HCT116 (cell line): ENCODE measurements at regions not wholly inside any gene's neighbourhood (a gene's known extent, or its start where the extent isn't known, plus 50 kb on each side); places are given as distances from the start of the nearest gene placed in this dataset.

ENCODE experiments used
- ATAC-seq: fragments of 200-7000 bp; cut with Tn5 transposase; 2 replicates; pipeline ENCODE4 v1.9.1; 2020; ENCODE audit warnings: mild to moderate bottlenecking, moderate library complexity
- BruUV-seq: library from RNA; stranded (reverse); fragments of 400-500 nt; replicated peaks from 2 replicates; lab custom pipeline; 2021; lab: Mats Ljungman, UMichigan
- CTCF ChIA-PET: fragments of 300-600 bp; sonication (Branson Sonifier 250); formaldehyde crosslinking; loops from one replicate; lab custom pipeline; 2021; ENCODE audit warnings: antibody characterized with exemption; lab: Charles Lee
- POLR2A ChIA-PET: fragments of 300-600, 350-600 bp; sonication (Branson Sonifier 250); formaldehyde crosslinking; loops from one replicate; lab custom pipeline; 2021; ENCODE audit warnings: antibody characterized with exemption; lab: Charles Lee
- RAD21 ChIA-PET, 2 experiments: fragments of 300-600 bp; sonication (Branson Sonifier 250); formaldehyde crosslinking; loops; one replicate each; lab custom pipeline; 2023; ENCODE audit warnings: low total read pairs in 2 of 2; ENCODE audit not compliant: uncharacterized antibody in 2 of 2, unreplicated experiment in 2 of 2, low non-redundant PET in 1 of 2; lab: Charles Lee
- DNase-seq: peaks from one replicate; pipeline ENCODE4 v3.0.0-alpha.2; 2010; ENCODE audit warnings: low read depth, low spot score
- H2AFZ ChIP-seq: fragments of 200-600 bp; shearing (Covaris generic), sonication (generic); 2 replicates; pipeline ENCODE4 v1.6.1; 2017; ENCODE audit warnings: low read depth, mixed run types, mixed read lengths, antibody characterized with exemption, low read length; ENCODE audit not compliant: poor library complexity, severe bottlenecking
- H3K27ac ChIP-seq: 2 replicates; pipeline ENCODE4 v1.5.1; 2012; ENCODE audit warnings: low read depth, low read length
- H3K27me3 ChIP-seq: fragments of 200-600 bp; sonication (generic); 2 replicates; pipeline ENCODE4 v1.6.1; 2016; ENCODE audit warnings: mixed run types, low read length, mixed read lengths; ENCODE audit not compliant: insufficient read depth
- H3K36me3 ChIP-seq, 2 experiments: fragments of 200-500 bp in 1 of 2; fragments of 200-600 bp in 1 of 2; sonication (Bioruptor generic) in 1 of 2; sonication (generic) in 1 of 2; 2 replicates each; pipeline versions ENCODE4 v1.5.1 to v1.6.1; 2014 to 2016; ENCODE audit warnings: low read length in 2 of 2, inconsistent platforms in 1 of 2, mixed read lengths in 1 of 2, mixed run types in 1 of 2; ENCODE audit not compliant: insufficient read depth in 2 of 2, control insufficient read depth in 1 of 2
- H3K4me1 ChIP-seq, 2 experiments: fragments of 200-600 bp in 1 of 2; sonication (generic) in 1 of 2; 2 replicates each; pipeline versions ENCODE4 v1.5.1 to v1.6.1; 2012 to 2017; ENCODE audit warnings: low read length in 2 of 2, inconsistent platforms in 1 of 2, mild to moderate bottlenecking in 1 of 2, mixed read lengths in 1 of 2, mixed run types in 1 of 2, moderate library complexity in 1 of 2; ENCODE audit not compliant: insufficient read depth in 2 of 2, control insufficient read depth in 1 of 2
- H3K4me2 ChIP-seq: fragments of 200-600 bp; sonication (generic); 2 replicates; pipeline ENCODE4 v1.6.1; 2017; ENCODE audit warnings: mixed run types, low read length, mixed read lengths
- H3K4me3 ChIP-seq, 2 experiments: fragments of 200-600 bp in 1 of 2; sonication (generic) in 1 of 2; replicated peaks in 1 of 2; 2 replicates each; pipeline ENCODE4 v1.5.1; 2011 to 2016; ENCODE audit warnings: low read length in 2 of 2, control low read depth in 1 of 2, low read depth in 1 of 2, mild to moderate bottlenecking in 1 of 2, mixed read lengths in 1 of 2, mixed run types in 1 of 2
- H3K79me2 ChIP-seq: fragments of 200-600 bp; sonication (generic); 2 replicates; pipeline ENCODE4 v1.6.1; 2017; ENCODE audit warnings: mild to moderate bottlenecking, mixed run types, low read length, moderate library complexity, mixed read lengths; ENCODE audit not compliant: insufficient read depth
- H3K9ac ChIP-seq: fragments of 200-600 bp; sonication (generic); 2 replicates; pipeline ENCODE4 v1.6.1; 2016; ENCODE audit warnings: low read length, mixed read lengths
- H3K9me2 ChIP-seq: fragments of 200-600 bp; sonication (generic), shearing (Covaris generic); 2 replicates; pipeline ENCODE4 v1.6.1; 2017; ENCODE audit warnings: mixed run types, mild to moderate bottlenecking, moderate library complexity; ENCODE audit not compliant: insufficient read depth
- H3K9me3 ChIP-seq, 2 experiments: fragments of 200-500 bp in 1 of 2; fragments of 200-600 bp in 1 of 2; sonication (Bioruptor generic) in 1 of 2; sonication (generic) in 1 of 2; 2 replicates each; pipeline ENCODE4 v1.6.1; 2014 to 2017; ENCODE audit warnings: low read length in 2 of 2, mixed read lengths in 2 of 2, inconsistent platforms in 1 of 2, low read depth in 1 of 2, mild to moderate bottlenecking in 1 of 2, mixed run types in 1 of 2, moderate library complexity in 1 of 2; ENCODE audit not compliant: control insufficient read depth in 1 of 2, insufficient read depth in 1 of 2
- H4K20me1 ChIP-seq: fragments of 200-600 bp; sonication (generic), shearing (Covaris generic); 2 replicates; pipeline ENCODE4 v1.6.1; 2017; ENCODE audit warnings: mixed run types, mild to moderate bottlenecking, moderate library complexity; ENCODE audit not compliant: insufficient read depth
- ATF3 ChIP-seq: IDR thresholded peaks from 2 replicates; pipeline ENCODE4 v1.6.1; 2012
- CTCF ChIP-seq, 3 experiments: fragments of 200-600 bp in 1 of 3; sonication (generic) in 1 of 3; IDR thresholded peaks in 2 of 3; conservative IDR thresholded peaks in 1 of 3; 2 replicates each; pipeline ENCODE4 v1.5.1; 2012 to 2017; ENCODE audit warnings: low read depth in 2 of 3, low read length in 2 of 3, antibody characterized with exemption in 1 of 3, borderline replicate concordance in 1 of 3, control low read depth in 1 of 3, mild to moderate bottlenecking in 1 of 3, mixed read lengths in 1 of 3, mixed run types in 1 of 3, moderate library complexity in 1 of 3; ENCODE audit not compliant: insufficient read depth in 1 of 3
- SRF ChIP-seq: IDR thresholded peaks from 2 replicates; pipeline ENCODE4 v1.6.1; 2012; ENCODE audit warnings: low read depth
- YY1 ChIP-seq: IDR thresholded peaks from 2 replicates; pipeline ENCODE4 v1.6.1; 2011; ENCODE audit warnings: low read length, low read depth, moderate library complexity, mild to moderate bottlenecking; ENCODE audit not compliant: insufficient replicate concordance; ENCODE audit errors: extremely low read depth
- ZBTB33 ChIP-seq: IDR thresholded peaks from 2 replicates; pipeline ENCODE4 v1.6.1; 2011; ENCODE audit warnings: mild to moderate bottlenecking, low read length, moderate library complexity; ENCODE audit not compliant: insufficient replicate concordance; ENCODE audit errors: extremely low read depth
- intact Hi-C: fragments of 100-400 bp; cut with micrococcal nuclease; formaldehyde crosslinking; loops from 2 replicates; pipeline ENCODE4 v1.10.0; 2022

- BruUV-seq = no TSS peak
- no peak overlapping the region for H3K4me2 ChIP-seq
- no peaks in the 10 kb centered on the region for H3K9me3 ChIP-seq
- H4K20me1 ChIP-seq = no peaks in the 10 kb centered on the region
- H2AFZ ChIP-seq = no peak overlapping the region
- no peaks in the 10 kb centered on the region for H3K9me2 ChIP-seq
- H3K79me2 ChIP-seq = no peaks in the 10 kb centered on the region
- H3K36me3 ChIP-seq = no peaks in the 10 kb centered on the region
- H3K4me3 ChIP-seq = no peak overlapping the region
- H3K27ac ChIP-seq = no peak overlapping the region
- no peak for DNase-seq
- no peaks in the 10 kb centered on the region for H3K4me1 ChIP-seq
- RAD21 ChIA-PET = no interaction called here
- no peak overlapping the region for H3K9ac ChIP-seq
- TF ChIP-seq YY1 (no peak), ZBTB33 (no peak), SRF (no peak), CTCF (IDR thresholded peaks at IDR 0.05 in 2 of 3, conservative IDR thresholded peaks at IDR 0.05 in 1 of 3; ENCODE audit: borderline replicate concordance in 1 of 3, insufficient read depth in 1 of 3, low read depth in 2 of 3, low read length in 2 of 3) (no peak), ATF3 (no peak)
- TF ChIP-seq, all 23 proteins: peak for 0
- intact Hi-C loops = no loop called here
- ChIA-PET CTCF (no interaction called here), POLR2A (no interaction called here)
- H3K27me3 ChIP-seq = no peaks in the 10 kb centered on the region
- no peak for ATAC-seq
Measured at GRCh38 chr9:101836021-101836420, 97.6 kb upstream of the GRIN3A start.
